ENCODE measurements at regions not wholly inside any gene's neighbourhood (a gene's known extent, or its start where the extent isn't known, plus 50 kb on each side); places are given as distances from the start of the nearest gene placed in this dataset.

- TF ChIP-seq CTCF (conservative IDR thresholded peaks at IDR 0.05) (no peak), EZH2 (IDR thresholded peaks at IDR 0.05; ENCODE audit: low read depth) (no peak)
Observed at GRCh38 chr2:190136825-190137224, 74.3 kb upstream of the MSTN start.

Data from PC-9 (cell line).